HL-60 (cell line): ENCODE measurements at regions not wholly inside any gene's neighbourhood (a gene's known extent, or its start where the extent isn't known, plus 50 kb on each side); places are given as distances from the start of the nearest gene placed in this dataset.
A peak's percentile ranks its signal among the peaks of the same experiment; 100 is the strongest.

Source experiments
- DNase-seq, 2 experiments: peaks; one replicate each; pipeline ENCODE4 v3.0.0-alpha.2; 2010 to 2020; ENCODE audit warnings: low read depth in 1 of 2, low spot score in 1 of 2
- H3K27ac ChIP-seq: fragments of 250-450 bp; sonication (Bioruptor Pico); replicated peaks from 2 replicates; pipeline ENCODE4 v1.5.1; 2020; ENCODE audit warnings: mild to moderate bottlenecking, moderate library complexity
- H3K27me3 ChIP-seq: fragments of 250-450 bp; sonication (Bioruptor Pico); 2 replicates; pipeline ENCODE4 v1.5.1; 2021; ENCODE audit warnings: mild to moderate bottlenecking, moderate library complexity; ENCODE audit not compliant: insufficient read depth, poor library complexity, severe bottlenecking
- H3K4me3 ChIP-seq: replicated peaks from 2 replicates; pipeline ENCODE4 v1.5.1; 2011; ENCODE audit warnings: mild to moderate bottlenecking, control low read depth, low read length; ENCODE audit not compliant: insufficient read depth
- GABPA ChIP-seq: IDR thresholded peaks from 2 replicates; pipeline ENCODE4 v1.6.1; 2012; ENCODE audit warnings: low read depth
- POLR2AphosphoS5 ChIP-seq: IDR thresholded peaks from 2 replicates; pipeline ENCODE4 v1.6.1; 2012; ENCODE audit warnings: low read depth
- SPI1 ChIP-seq: IDR thresholded peaks from 2 replicates; pipeline ENCODE4 v1.6.1; 2012; ENCODE audit warnings: low read depth, mild to moderate bottlenecking, borderline replicate concordance
- TF ChIP-seq, protein P1 (sequence below): IDR thresholded peaks from one replicate; pipeline ENCODE4 v1.5.1; 2011; ENCODE audit warnings: low read length, control low read depth, inconsistent platforms; ENCODE audit not compliant: insufficient read depth
- TF ChIP-seq, protein P2 (sequence below): IDR thresholded peaks from 2 replicates; pipeline ENCODE4 v1.6.1; 2012; ENCODE audit warnings: low read depth; ENCODE audit not compliant: insufficient replicate concordance

DNA sequence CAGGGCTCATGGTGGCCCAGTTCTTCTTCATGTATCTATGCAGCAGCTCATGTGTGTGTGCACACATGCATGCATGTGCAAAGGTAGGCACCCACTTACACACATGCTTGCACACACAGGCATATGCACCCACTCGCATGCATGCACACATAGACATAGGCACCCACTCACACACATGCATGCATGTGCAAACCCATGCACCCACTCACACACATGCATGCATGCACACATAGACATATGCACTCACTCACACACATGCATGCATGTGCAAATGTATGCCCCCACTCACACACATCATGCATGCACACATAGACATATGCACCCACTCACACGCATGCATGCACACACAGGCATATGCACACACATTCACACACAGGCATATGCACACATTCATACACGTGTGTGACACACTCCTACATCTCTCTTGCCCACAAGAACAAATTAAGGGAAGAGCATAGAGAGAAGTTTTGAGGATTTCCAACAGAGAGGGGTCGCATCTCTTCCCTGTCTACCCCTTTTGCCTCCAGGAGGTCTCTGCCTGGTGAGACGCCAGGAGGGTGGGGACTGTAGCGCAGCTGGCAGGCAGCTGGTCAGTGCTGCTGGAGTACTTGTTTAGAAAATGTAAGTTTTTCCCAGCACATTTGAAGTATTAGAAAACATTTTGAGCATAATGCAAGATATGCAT, 63.9 kb upstream of the ARHGEF7 start:
- Histone ChIP-seq H3K27me3 (peaks cover 9% of the 10 kb centered on the region), H3K4me3 (no peak overlapping the region), H3K27ac (no peak overlapping the region)
- no peak for DNase-seq
- TF ChIP-seq POLR2AphosphoS5 (no peak), GABPA (no peak), SPI1 (no peak)
- TF ChIP-seq, protein P1, sequence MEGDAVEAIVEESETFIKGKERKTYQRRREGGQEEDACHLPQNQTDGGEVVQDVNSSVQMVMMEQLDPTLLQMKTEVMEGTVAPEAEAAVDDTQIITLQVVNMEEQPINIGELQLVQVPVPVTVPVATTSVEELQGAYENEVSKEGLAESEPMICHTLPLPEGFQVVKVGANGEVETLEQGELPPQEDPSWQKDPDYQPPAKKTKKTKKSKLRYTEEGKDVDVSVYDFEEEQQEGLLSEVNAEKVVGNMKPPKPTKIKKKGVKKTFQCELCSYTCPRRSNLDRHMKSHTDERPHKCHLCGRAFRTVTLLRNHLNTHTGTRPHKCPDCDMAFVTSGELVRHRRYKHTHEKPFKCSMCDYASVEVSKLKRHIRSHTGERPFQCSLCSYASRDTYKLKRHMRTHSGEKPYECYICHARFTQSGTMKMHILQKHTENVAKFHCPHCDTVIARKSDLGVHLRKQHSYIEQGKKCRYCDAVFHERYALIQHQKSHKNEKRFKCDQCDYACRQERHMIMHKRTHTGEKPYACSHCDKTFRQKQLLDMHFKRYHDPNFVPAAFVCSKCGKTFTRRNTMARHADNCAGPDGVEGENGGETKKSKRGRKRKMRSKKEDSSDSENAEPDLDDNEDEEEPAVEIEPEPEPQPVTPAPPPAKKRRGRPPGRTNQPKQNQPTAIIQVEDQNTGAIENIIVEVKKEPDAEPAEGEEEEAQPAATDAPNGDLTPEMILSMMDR = no peak
- TF ChIP-seq, protein P2, sequence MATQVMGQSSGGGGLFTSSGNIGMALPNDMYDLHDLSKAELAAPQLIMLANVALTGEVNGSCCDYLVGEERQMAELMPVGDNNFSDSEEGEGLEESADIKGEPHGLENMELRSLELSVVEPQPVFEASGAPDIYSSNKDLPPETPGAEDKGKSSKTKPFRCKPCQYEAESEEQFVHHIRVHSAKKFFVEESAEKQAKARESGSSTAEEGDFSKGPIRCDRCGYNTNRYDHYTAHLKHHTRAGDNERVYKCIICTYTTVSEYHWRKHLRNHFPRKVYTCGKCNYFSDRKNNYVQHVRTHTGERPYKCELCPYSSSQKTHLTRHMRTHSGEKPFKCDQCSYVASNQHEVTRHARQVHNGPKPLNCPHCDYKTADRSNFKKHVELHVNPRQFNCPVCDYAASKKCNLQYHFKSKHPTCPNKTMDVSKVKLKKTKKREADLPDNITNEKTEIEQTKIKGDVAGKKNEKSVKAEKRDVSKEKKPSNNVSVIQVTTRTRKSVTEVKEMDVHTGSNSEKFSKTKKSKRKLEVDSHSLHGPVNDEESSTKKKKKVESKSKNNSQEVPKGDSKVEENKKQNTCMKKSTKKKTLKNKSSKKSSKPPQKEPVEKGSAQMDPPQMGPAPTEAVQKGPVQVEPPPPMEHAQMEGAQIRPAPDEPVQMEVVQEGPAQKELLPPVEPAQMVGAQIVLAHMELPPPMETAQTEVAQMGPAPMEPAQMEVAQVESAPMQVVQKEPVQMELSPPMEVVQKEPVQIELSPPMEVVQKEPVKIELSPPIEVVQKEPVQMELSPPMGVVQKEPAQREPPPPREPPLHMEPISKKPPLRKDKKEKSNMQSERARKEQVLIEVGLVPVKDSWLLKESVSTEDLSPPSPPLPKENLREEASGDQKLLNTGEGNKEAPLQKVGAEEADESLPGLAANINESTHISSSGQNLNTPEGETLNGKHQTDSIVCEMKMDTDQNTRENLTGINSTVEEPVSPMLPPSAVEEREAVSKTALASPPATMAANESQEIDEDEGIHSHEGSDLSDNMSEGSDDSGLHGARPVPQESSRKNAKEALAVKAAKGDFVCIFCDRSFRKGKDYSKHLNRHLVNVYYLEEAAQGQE = no peak

DNA sequence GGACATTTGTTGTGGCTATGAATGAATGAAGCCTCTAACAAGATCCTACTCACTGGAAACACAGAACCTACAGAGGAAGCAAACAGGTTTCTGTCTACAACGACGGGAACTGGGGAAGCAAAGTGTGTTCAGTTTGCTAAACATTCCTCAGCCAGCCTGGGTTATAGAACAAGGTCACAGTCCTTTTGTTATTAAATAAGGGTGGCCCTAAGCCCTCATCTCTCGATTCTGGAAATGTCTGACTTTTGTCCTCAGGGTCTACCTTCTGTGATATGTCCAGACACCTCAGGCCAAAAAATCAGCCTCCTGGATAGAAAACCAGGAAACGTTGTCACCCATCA, 64.6 kb upstream of the ARHGEF7 start:
- no peak for DNase-seq
- Histone ChIP-seq H3K27me3 (peaks cover 9% of the 10 kb centered on the region), H3K27ac (no peak overlapping the region), H3K4me3 (no peak overlapping the region)
- TF ChIP-seq GABPA (no peak), POLR2AphosphoS5 (no peak), SPI1 (no peak)
- TF ChIP-seq, protein P1 = no peak
- TF ChIP-seq, protein P2 = no peak

DNA sequence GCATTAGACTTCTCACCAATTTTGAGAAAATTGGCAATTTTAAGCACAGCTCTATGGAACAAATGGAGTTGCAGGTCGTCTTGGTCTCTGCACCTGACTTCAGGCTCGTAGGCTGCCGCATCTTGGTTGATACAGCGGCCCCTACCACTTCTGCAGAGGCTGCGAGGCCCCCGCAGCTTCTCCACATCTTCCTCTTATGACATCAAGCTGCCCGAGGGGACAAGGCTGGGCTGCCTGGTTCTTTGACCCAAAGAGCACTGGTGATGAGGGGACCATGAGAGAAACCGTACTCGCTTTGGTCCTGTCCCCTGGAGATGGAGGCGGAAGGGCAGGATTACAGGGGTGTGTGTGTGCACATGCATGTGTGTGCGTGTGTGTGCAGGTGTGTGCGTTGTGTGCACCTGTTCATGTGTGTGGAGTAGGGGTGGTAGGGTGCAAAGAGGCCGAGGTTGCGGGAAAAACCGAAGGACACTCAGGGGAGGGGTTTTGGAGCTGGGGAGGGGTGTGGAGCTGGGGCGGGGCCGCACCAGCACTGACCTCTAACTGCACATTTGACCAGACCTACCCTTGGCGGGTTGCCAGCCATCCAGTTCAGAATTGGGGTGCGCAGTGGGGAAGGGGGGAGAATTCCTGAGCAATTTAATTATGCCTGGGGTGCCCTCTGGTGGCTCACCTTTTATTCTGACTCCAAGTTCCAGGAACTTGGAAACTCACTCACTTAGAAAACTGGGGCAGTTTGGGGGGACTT, 65.1 kb upstream of the ARHGEF7 start:
- no peak for DNase-seq
- Histone ChIP-seq H3K4me3 (no peak overlapping the region), H3K27ac (no peak overlapping the region), H3K27me3 (peaks cover 4% of the 10 kb centered on the region)
- TF ChIP-seq, protein P2 = no peak
- TF ChIP-seq, protein P1 = peak; percentile 7
